OCI-LY7 (cell line): ENCODE measurements at regions not wholly inside any gene's neighbourhood (a gene's known extent, or its start where the extent isn't known, plus 50 kb on each side); places are given as distances from the start of the nearest gene placed in this dataset.

Experiments
- EZH2phosphoT487 ChIP-seq: fragments of 200-600 bp; sonication (generic); IDR thresholded peaks from 2 replicates; pipeline ENCODE4 v1.6.1; 2018; ENCODE audit warnings: low read depth, borderline replicate concordance, mild to moderate bottlenecking, mixed run types, antibody characterized with exemption, low read length, moderate library complexity, mixed read lengths
- TF ChIP-seq, protein P1 (sequence below): fragments of 200-600 bp; sonication (generic); conservative IDR thresholded peaks from 2 replicates; pipeline ENCODE4 v1.5.1; 2014; ENCODE audit warnings: mild to moderate bottlenecking, antibody characterized with exemption, low read length, moderate library complexity, mixed read lengths

DNA sequence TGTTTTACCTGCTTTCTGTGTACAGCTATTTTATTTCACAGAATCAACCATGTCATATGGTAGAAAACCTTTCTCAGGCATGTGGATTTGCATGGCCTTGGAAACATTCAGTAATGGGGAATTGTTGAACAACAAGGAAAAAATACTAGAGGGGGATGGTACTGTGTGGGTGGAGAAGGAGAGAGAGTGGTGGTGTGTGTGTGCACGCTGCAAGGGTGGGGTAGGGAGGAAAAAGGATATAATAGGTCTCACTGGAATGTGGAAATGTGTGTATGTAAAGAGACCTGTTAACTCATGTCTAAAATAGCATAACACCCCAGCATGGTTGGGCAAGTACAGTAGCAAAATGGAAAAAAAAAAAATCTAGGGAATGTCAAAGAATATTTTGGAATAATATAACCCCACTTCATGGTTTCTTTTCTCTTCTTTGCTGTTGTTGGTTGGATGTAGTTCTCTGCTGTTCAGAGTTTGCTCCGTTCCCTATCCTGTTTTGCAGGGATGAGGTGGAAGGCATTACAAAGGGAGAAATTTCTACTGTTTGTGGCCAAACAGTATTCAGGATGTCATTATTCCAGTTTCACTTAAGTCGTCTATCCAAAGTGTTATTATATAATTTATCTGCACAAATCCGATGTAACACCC, 93.9 kb upstream of the CITED2 start:
- TF ChIP-seq, protein P1, sequence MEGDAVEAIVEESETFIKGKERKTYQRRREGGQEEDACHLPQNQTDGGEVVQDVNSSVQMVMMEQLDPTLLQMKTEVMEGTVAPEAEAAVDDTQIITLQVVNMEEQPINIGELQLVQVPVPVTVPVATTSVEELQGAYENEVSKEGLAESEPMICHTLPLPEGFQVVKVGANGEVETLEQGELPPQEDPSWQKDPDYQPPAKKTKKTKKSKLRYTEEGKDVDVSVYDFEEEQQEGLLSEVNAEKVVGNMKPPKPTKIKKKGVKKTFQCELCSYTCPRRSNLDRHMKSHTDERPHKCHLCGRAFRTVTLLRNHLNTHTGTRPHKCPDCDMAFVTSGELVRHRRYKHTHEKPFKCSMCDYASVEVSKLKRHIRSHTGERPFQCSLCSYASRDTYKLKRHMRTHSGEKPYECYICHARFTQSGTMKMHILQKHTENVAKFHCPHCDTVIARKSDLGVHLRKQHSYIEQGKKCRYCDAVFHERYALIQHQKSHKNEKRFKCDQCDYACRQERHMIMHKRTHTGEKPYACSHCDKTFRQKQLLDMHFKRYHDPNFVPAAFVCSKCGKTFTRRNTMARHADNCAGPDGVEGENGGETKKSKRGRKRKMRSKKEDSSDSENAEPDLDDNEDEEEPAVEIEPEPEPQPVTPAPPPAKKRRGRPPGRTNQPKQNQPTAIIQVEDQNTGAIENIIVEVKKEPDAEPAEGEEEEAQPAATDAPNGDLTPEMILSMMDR, result no peak
- TF ChIP-seq EZH2phosphoT487, result no peak
